Activated CD8-positive, alpha-beta memory T cell treated with anti-CD3 and anti-CD28 coated beads for 24 hours (primary cell): ENCODE measurements at regions not wholly inside any gene's neighbourhood (a gene's known extent, or its start where the extent isn't known, plus 50 kb on each side); places are given as distances from the start of the nearest gene placed in this dataset.

Source experiments
- DNase-seq: peaks from one replicate; pipeline ENCODE4 v3.0.0-alpha.2; 2020

DNA sequence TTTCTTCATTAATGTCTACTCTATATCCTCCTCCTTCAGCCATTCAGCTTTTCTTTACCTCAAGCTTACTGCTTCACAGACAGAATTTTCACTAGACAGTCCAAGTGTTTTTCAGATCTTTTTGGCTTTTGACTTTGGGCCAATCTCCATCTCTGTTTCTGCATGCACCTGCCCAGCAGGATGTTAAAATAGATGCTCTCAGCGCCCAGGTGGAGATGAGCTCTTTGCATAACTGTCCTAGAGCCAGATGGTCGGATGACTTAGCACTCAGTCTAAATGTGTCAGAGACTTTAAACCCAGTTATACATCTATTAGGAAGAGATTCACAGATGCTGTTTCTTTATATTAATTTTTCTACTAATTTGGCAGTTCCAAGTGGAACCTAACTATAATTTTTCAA, 80.3 kb upstream of the SSTR1 start:
- DNase-seq, result no peak

DNA sequence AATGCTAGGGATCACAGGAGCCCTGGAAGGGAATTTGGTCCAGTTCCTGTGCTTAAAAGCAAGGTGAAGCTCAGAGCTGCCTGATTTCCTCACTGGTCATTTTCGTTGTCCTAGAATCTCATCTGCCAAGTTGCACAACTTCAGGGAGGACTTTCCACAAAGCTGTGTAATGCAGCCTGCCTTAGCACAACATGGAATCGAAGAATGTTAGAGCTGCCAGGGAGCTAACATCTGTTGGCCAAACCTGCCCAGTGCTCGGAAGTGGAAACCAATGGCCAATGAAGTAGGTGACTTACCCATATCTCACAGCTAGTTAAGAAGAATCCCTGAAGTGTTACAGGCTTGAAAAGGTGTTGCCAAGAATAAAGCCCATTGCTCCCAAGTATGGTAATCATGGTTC, 79.9 kb upstream of the SSTR1 start:
- DNase-seq, result no peak

DNA sequence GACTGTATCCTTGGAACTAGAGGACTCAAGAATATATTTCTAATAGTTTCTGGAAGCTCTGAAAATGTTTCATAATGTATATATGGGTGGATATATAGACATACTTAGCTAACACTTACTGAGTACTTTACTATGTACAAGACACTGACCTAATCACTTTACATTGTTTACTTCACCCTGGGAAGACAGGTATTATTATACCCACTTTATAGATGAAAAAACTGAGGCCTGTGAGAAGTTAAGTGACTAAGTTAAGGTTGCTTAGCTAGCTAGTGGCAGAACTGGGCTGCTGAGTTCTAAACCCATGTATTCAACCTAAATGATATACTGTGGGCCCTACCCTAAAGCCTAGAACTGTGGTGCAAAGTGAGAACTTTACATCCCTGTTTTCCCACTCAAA, 79.1 kb upstream of the SSTR1 start:
- no peak for DNase-seq

DNA sequence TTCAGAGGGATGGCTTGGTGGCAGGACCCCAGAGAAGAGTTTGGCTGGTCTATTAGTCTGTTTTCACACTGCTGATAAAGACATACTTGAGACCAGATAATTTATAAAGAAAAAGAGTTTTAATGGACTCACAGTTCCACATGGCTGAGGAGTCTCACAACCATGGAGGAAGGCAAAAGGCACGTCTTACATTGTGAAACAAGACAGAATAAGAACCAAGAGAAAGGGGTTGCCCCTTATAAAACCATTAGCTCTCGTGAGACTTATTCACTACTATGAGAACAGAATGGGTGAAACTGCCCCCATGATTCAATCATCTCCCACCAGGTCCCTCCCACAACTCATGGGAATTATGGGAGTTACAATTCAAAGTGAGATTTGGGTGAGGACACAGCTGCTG, 78.5 kb upstream of the SSTR1 start:
- no peak for DNase-seq

DNA sequence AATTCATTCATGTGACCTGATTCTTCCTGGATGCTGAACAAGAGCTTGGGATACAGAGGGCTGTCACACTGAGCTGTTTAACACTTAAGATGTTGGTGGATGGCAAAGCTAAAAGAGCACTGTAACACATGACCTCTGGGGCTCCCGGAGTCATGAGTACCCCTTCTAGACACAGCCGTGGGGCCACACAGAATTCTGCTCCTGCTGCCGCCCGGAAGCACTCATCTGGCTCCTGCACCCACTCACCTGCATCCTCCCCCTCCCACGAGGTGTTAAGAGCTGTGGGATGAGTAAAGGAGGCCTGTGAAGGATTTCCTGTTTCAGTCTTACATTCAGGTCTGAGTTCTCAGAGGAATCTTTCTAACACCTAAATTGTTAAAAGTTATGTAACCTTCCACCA, 78.0 kb upstream of the SSTR1 start:
- DNase-seq, result peak; percentile 62

DNA sequence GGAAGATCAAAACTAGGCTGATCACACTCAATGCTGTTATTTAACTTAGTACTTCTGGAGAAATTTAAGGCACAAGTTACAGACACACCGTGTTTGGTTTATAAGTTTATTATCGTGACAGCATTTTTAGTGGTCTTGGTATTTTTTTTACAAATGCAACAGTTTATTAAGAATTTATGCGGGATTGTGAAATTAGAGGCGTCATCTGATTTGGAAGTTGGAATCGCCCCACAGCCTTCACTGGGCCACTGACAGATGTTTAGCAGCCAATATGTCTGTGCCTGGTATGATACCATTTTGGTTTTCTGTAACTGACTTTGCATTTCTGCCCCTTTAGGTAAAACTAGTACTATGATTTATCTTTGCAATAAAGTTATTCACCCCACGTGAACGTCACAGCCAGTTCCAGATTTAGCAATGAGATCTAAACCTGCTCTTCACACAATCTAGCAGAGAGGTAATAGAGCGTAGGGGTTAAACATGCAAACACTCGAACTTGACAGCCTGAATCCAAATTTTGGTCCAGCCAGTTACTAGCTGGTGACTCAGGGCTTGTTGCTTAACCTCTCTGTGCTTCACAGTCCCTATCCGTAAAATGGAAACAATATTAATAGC, 73.2 kb upstream of the SSTR1 start:
- no peak for DNase-seq

DNA sequence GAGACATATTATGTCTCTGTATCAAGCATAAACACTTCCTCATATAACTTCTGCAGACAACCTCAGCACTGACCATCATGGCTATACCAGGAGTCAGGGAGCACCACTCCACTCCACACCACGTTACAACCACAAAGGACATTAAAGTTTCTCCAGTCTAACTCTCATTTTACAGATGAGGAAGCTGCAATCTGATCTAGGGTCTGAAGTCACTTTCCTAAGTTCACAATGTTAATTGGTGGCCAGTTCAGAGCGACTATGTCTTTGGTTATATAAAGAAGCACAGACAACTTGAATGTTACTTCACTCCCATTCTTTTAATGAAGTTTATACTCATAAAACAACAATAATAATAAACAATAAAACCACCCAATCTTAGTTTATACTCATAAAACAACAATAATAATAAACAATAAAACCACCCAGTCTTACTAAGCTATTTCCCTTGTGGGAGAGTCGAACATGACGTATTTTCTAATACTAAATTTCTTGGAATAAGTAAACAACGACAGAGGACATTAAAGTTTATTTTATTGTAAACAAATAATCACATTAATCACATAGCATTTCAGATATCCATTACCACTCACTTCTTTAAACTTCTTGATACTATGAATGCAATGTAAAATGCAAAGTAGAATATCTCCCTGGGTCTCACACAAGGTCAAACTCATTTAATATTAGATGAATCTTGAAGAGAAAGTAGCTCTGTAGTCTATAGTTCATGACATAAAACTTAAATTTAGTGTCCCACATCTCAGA, 72.4 kb upstream of the SSTR1 start:
- no peak for DNase-seq

DNA sequence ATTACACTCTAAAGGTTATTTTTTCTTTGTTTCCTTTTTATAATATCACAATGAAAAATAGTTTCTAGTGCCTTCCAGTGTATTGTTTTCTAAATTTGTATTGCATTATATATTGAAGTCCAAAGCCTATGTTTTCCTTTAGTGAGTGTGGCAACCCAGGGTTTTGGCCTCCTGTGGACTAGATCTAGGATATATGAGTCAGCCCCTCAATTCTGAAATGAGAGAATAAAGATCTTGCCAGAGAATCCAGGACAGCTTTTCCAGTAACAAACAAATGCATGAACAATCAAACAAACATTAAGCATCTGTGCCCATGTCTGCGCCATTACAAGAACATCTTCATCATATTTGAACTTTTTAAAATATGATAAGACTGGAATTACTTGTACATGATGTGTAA, 70.7 kb upstream of the SSTR1 start:
- DNase-seq, result no peak

DNA sequence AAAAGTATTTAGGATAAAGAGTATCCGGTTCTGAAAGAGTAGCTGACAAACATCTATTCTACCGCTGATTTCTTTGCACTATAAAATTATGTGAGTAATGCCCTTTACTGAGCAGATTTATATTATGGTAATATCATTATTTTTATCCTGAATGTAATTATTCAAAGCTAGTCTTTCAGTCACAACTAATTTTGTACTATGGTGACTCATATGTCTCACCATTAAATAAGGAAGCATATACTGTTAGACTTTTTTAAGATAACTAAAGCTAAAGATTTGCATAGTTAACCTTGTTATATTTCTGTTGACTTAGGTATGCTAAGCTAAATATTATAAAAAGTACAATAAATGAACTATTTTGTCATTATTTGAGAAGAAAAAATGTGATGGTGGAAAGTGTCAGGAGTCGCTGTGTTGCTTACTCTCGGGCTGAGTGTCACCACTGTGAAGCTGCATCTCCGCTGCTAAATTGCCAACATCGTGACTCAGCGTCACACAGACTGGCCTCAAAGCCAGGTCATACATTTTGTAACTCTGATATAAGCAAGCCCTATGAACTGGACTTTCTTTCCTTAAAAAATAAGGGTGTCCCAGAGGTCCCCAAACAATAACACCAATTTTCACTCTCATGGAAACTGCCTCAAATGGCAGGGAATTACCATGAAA, 69.1 kb upstream of the SSTR1 start:
- no peak for DNase-seq

DNA sequence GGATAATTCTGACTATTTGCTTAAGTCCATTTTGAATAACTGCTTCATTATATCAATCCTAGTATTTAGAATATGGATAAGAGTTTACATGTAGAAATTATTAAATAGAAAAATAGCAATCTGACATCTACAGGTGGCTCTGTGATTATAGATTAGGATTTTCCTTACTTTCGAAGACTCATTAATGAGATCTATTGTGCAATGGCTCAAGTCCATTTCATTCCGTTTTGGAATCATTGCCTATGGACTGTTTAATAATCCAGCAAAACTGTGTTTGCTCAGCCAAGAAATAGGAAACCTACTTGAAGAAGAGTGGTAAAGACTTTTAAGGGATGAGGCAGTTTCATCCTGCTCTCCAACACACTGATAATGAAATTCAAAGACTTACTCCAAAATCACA, 67.8 kb upstream of the SSTR1 start:
- no peak for DNase-seq

DNA sequence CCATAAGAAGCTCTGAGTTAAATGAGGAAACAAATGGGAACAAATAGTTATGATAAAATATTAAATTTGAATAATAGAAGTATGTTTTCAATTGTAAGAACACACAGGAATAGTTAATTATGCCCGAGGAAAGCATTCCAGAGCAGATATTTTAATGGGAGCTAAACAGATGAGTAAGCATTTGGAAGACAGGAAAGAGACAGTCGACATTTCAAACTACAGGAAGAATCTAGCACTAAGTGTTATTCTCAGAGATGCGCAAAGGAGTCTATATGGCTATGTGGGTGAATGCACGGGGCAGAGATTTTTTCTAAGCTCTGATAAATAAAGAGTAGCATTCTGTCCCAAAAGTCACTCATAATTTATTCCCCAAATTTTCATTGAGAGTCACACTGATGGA, 64.5 kb upstream of the SSTR1 start:
- no peak for DNase-seq

DNA sequence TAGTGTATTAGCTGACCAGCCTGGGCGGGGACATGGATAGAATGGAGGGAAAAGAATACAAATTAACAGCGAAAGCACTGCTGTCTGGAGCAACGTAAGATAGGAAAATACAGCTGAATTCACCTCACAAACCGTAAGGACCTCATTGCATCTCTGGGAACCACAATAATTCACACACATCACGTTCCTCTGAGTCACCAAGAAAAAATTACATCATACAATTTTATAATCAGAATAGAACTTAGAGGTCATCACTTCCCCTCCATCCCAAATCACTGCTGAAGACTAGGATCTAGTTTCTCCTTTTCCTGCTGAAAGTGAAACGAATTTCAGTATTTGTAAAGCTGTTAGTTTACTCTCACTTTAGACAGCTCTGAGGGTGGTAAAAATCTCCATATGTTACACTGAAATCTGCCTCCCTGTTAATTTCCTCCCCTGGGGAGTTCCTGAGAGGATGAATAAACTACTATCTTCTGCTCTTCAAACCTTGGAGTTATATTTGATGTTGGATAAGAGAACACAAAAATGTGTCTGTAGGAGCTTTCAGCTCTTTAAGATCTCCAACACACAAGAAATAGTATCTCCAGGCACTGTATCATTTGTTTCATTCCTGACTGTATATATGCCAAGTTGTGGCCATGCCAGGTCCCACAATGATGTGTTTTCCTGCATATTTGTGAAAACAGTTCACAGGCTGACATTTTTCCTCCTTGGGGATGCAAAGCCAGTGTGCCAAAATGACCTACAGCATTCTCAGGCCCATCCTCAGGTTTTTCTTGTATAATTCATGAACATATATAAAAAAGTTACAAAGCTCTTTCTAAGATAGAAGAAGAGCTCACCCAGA, 63.8 kb upstream of the SSTR1 start:
- no peak for DNase-seq

DNA sequence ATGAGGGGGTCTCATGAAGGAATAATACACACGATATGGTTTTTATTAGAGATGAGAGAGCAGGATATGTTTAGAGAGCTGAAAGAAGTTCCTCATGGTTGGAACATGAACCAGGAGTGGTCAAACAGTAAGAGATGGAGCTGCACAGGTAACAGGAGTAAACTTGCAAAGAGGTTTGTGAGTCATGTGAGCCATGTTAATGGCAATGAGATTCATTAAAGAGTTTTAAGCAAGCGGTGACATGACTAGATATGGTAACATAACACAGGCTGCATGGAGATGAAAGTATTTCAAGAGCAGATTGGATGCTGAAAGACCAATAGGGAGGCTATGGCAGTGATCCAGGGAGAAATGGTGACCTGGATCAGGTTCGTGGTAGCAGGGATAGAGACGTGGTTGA, 62.6 kb upstream of the SSTR1 start:
- DNase-seq, result no peak

DNA sequence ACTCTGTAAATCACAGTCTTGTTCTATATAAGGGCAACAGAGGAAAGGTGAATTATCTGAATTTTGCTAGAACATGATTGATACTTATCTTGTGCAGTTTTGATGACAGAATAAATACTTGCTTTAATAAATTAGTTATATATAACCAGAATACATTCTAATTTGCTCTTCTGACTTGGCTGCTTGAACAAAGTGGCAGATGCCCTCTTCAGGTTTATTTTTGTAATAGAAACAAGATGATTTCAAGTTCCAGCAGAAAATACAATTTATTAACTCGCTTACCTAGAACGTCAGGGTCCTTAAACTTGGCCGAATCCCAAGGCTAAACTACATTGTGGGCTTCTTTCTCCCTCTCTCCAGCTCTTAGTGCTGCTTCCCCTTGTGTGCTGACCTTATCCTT, 57.6 kb upstream of the SSTR1 start:
- DNase-seq, result no peak
